HEK293T (cell line): ENCODE measurements at regions not wholly inside any gene's neighbourhood (a gene's known extent, or its start where the extent isn't known, plus 50 kb on each side); places are given as distances from the start of the nearest gene placed in this dataset.

Experiments used
- ELF4 ChIP-seq: fragments of 450-650 bp; IDR thresholded peaks from 2 replicates; pipeline ENCODE4 v1.6.1; 2017; ENCODE audit warnings: antibody characterized with exemption
- FOXM1 ChIP-seq: fragments of 450-650 bp; IDR thresholded peaks from 2 replicates; pipeline ENCODE4 v1.6.1; 2017; ENCODE audit warnings: mild to moderate bottlenecking, borderline replicate concordance
- SP1 ChIP-seq: fragments of 450-650 bp; IDR thresholded peaks from 2 replicates; pipeline ENCODE4 v1.6.1; 2017
- TF ChIP-seq, protein P1 (sequence below): fragments of 450-650 bp; IDR thresholded peaks from 2 replicates; pipeline ENCODE4 v1.6.1; 2016

DNA sequence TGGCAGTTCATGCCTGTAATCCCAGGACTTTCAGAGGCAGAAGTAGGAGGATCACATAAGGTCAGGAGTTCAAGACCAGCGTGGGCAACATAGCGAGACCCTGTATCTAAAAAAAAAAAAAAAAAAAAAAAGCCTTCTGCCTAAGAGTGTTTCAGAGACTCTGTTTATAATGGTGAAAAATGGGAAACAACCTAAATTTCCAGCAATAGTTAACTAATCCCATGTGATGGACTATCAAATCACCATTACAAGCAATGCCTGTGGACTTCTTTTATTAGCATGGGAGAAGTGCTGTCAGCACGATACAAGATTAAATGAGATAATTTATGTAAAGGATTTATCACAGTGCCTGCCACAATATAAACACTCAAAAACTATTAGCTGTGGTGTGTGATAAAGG lies 67.5 kb upstream of the CUX1 start:
- TF ChIP-seq SP1 (no peak), FOXM1 (no peak), ELF4 (no peak)
- TF ChIP-seq, protein P1, sequence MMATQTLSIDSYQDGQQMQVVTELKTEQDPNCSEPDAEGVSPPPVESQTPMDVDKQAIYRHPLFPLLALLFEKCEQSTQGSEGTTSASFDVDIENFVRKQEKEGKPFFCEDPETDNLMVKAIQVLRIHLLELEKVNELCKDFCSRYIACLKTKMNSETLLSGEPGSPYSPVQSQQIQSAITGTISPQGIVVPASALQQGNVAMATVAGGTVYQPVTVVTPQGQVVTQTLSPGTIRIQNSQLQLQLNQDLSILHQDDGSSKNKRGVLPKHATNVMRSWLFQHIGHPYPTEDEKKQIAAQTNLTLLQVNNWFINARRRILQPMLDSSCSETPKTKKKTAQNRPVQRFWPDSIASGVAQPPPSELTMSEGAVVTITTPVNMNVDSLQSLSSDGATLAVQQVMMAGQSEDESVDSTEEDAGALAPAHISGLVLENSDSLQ: 0 out of 2 replicates have a peak, but pooled peaks have one; percentile 9
